K562 (cell line): ENCODE measurements at regions not wholly inside any gene's neighbourhood (a gene's known extent, or its start where the extent isn't known, plus 50 kb on each side); places are given as distances from the start of the nearest gene placed in this dataset.
A peak's percentile ranks its signal among the peaks of the same experiment; 100 is the strongest.
"Not testable (repeated sequence)": the region's sequence is repeated elsewhere in the genome, so short reads cannot be mapped to it uniquely, and the experiment has no call there.

ENCODE experiments used
- ATAC-seq: fragments of 200-7000 bp; cut with Tn5 transposase; 3 replicates; pipeline ENCODE4 v1.9.1; 2020; ENCODE audit warnings: moderate library complexity
- BruUV-seq: library from RNA; stranded (reverse); fragments of 400-500 nt; replicated peaks from 2 replicates; lab custom pipeline; 2021; lab: Mats Ljungman, UMichigan
- CTCF ChIA-PET: fragments of 300-600 bp; formaldehyde crosslinking; extraction: SDS; loops from one replicate; lab custom pipeline; 2021; ENCODE audit warnings: low intra/inter-chr PET ratio; lab: Yijun Ruan, JAX
- POLR2A ChIA-PET: fragments of 300-600, 350-650 bp; sonication (Branson Sonifier 250); formaldehyde crosslinking; extraction: SDS; loops from one replicate; lab custom pipeline; 2021; ENCODE audit warnings: antibody characterized with exemption, inconsistent platforms; lab: Yijun Ruan, JAX
- DNase-seq, 4 experiments: peaks; one replicate each; pipeline versions ENCODE4 v3.0.0 to v3.0.0-alpha.2; 2011 to 2018; ENCODE audit warnings: low spot score in 3 of 4, mixed read lengths in 3 of 4; ENCODE audit errors: extremely low read depth in 1 of 4
- FAIRE-seq: peaks from 2 replicates; lab custom pipeline; 2011; peaks lifted over from hg19 to GRCh38; lab: Jason Lieb, UNC
- H2AFZ ChIP-seq: 2 replicates; pipeline ENCODE4 v1.6.0; 2011; ENCODE audit warnings: low read depth, low read length, control low read depth, inconsistent platforms
- H3K27ac ChIP-seq: fragments of 200-600 bp; 3 replicates; pipeline ENCODE4 v1.8.0; 2011; ENCODE audit warnings: low read depth, mild to moderate bottlenecking, control low read depth, inconsistent platforms, low read length, moderate library complexity, mixed read lengths; ENCODE audit errors: extremely low read depth
- H3K27me3 ChIP-seq, 2 experiments: fragments of 300-600 bp in 1 of 2; 2 replicates in 1 of 2; 3 replicates in 1 of 2; pipeline versions ENCODE4 v1.6.0 to v1.8.0; 2011; ENCODE audit warnings: inconsistent platforms in 2 of 2, low read length in 2 of 2, mild to moderate bottlenecking in 1 of 2, mixed read lengths in 1 of 2, moderate library complexity in 1 of 2; ENCODE audit not compliant: control insufficient read depth in 2 of 2, insufficient read depth in 2 of 2
- H3K36me3 ChIP-seq: fragments of 300-600 bp; 3 replicates; pipeline ENCODE4 v1.8.0; 2011; ENCODE audit warnings: mild to moderate bottlenecking, low read length, inconsistent platforms; ENCODE audit not compliant: control insufficient read depth, insufficient read depth
- H3K4me1 ChIP-seq, 2 experiments: fragments of 200-600 bp in 1 of 2; replicated peaks in 1 of 2; 2 replicates in 1 of 2; 3 replicates in 1 of 2; pipeline versions ENCODE4 v1.5.1 to v1.8.0; 2011; ENCODE audit warnings: inconsistent platforms in 2 of 2, low read length in 2 of 2, mild to moderate bottlenecking in 1 of 2, mixed read lengths in 1 of 2, moderate library complexity in 1 of 2; ENCODE audit not compliant: control insufficient read depth in 2 of 2, insufficient read depth in 2 of 2
- H3K4me2 ChIP-seq: 2 replicates; pipeline ENCODE4 v1.6.1; 2011; ENCODE audit warnings: low read length, control low read depth, inconsistent platforms, mixed read lengths; ENCODE audit not compliant: insufficient read depth
- H3K4me3 ChIP-seq: fragments of 200-600 bp; sonication (generic), shearing (Covaris generic); 2 replicates; pipeline ENCODE4 v1.5.1; 2016; ENCODE audit warnings: control low read depth, inconsistent platforms
- H3K79me2 ChIP-seq: fragments of 200-600 bp; 3 replicates; pipeline ENCODE4 v1.8.0; 2011; ENCODE audit warnings: low read length, inconsistent platforms; ENCODE audit not compliant: control insufficient read depth, insufficient read depth
- H3K9ac ChIP-seq, 2 experiments: 2 replicates each; pipeline versions ENCODE4 v1.6.0 to v1.6.1; 2011; ENCODE audit warnings: low read depth in 2 of 2, low read length in 2 of 2, control low read depth in 1 of 2, inconsistent platforms in 1 of 2, mild to moderate bottlenecking in 1 of 2, mixed read lengths in 1 of 2; ENCODE audit not compliant: insufficient read depth in 1 of 2
- H3K9me1 ChIP-seq: one replicate; pipeline ENCODE4 v1.6.0; 2011; ENCODE audit warnings: inconsistent platforms, mild to moderate bottlenecking, low read length, moderate library complexity; ENCODE audit not compliant: control insufficient read depth, insufficient read depth
- H3K9me3 ChIP-seq: replicated peaks from 2 replicates; pipeline ENCODE4 v1.5.1; 2011; ENCODE audit warnings: low read depth, low read length, inconsistent platforms; ENCODE audit not compliant: control insufficient read depth, insufficient read depth
- H4K20me1 ChIP-seq: replicated peaks from 2 replicates; pipeline ENCODE4 v1.6.1; 2011; ENCODE audit warnings: low read length, inconsistent platforms, mixed read lengths; ENCODE audit not compliant: control insufficient read depth, insufficient read depth
- POLR2H ChIP-seq: IDR thresholded peaks from 2 replicates; pipeline ENCODE4 v1.6.1; 2016; ENCODE audit warnings: missing genetic modification characterization, low read depth, mild to moderate bottlenecking, control low read depth, missing compliant biosample characterization, moderate library complexity
- POLR3A ChIP-seq: IDR thresholded peaks from 2 replicates; pipeline ENCODE4 v1.6.1; 2011; ENCODE audit warnings: borderline replicate concordance, mild to moderate bottlenecking, moderate library complexity; ENCODE audit not compliant: insufficient read length, insufficient read depth; ENCODE audit errors: extremely low read depth
- WGBS: fragments of 100-300 bp; shearing (Covaris generic); methylation state at CpG from one replicate; pipeline ENCODE4 v1.1.6; 2016; ENCODE audit warnings: low coverage, mixed read lengths; ENCODE audit not compliant: insufficient coverage; ENCODE audit errors: missing lambda C conversion rate; 5-methylcytosine and 5-hydroxymethylcytosine counted together
- in situ Hi-C: fragments of 300-500 bp; cut with MboI; formaldehyde crosslinking; loops from 4 replicates; pipeline ENCODE4 v1.15.0; 2018; ENCODE audit warnings: inconsistent platforms, mixed read lengths
- intact Hi-C: fragments of 100-400 bp; cut with micrococcal nuclease; formaldehyde crosslinking; loops from 2 replicates; pipeline ENCODE4 v1.14.2; 2022

GRCh38 chr1:143831479-143832378, 140.1 kb downstream of the FAM72C start:
- CTCF ChIA-PET, H3K9me3 ChIP-seq, H3K27ac ChIP-seq, POLR2A ChIA-PET, BruUV-seq, intact Hi-C loops, H3K9me1 ChIP-seq, H3K4me2 ChIP-seq, FAIRE-seq, H2AFZ ChIP-seq, DNase-seq, H3K4me1 ChIP-seq, H3K36me3 ChIP-seq, H3K79me2 ChIP-seq, in situ Hi-C loops, H3K9ac ChIP-seq, H3K4me3 ChIP-seq, H3K27me3 ChIP-seq, H4K20me1 ChIP-seq: not testable (repeated sequence)
- 17% methylated on average over 15 of the region's 34 CpGs for WGBS
- peak; percentile 64 for TF ChIP-seq POLR2H (tag)
- peak; percentile 29 for TF ChIP-seq POLR3A
- ATAC-seq: peak; percentile 37; the same call in 2 of the 3 replicates

- in situ Hi-C loops, BruUV-seq, POLR2A ChIA-PET, H3K27ac ChIP-seq, H3K9me1 ChIP-seq, H3K36me3 ChIP-seq, ATAC-seq, H3K9me3 ChIP-seq, H3K4me1 ChIP-seq, H3K9ac ChIP-seq, H3K4me3 ChIP-seq, CTCF ChIA-PET, H2AFZ ChIP-seq, intact Hi-C loops, H4K20me1 ChIP-seq, FAIRE-seq, H3K79me2 ChIP-seq, H3K27me3 ChIP-seq, H3K4me2 ChIP-seq, DNase-seq: not testable (repeated sequence)
- WGBS: no CpG with 5 or more reads among the region's 1 CpG
Measured at GRCh38 chr1:143826162-143826561, 145.6 kb downstream of the FAM72C start.

- H3K4me3 ChIP-seq, BruUV-seq, ATAC-seq, H3K27me3 ChIP-seq, H3K9me1 ChIP-seq, in situ Hi-C loops, H3K27ac ChIP-seq, H4K20me1 ChIP-seq, intact Hi-C loops, H3K36me3 ChIP-seq, H2AFZ ChIP-seq, H3K9me3 ChIP-seq, FAIRE-seq, CTCF ChIA-PET, H3K9ac ChIP-seq, H3K4me1 ChIP-seq, POLR2A ChIA-PET, H3K4me2 ChIP-seq, H3K79me2 ChIP-seq, DNase-seq: not testable (repeated sequence)
- 10% methylated on average over 1 of the region's 3 CpGs for WGBS
Measured at GRCh38 chr1:143824266-143824665, 147.5 kb downstream of the FAM72C start.
